Putamen (tissue), 1 donor: ENCODE measurements at regions not wholly inside any gene's neighbourhood (a gene's known extent, or its start where the extent isn't known, plus 50 kb on each side); places are given as distances from the start of the nearest gene placed in this dataset.
"Not testable (repeated sequence)": the region's sequence is repeated elsewhere in the genome, so short reads cannot be mapped to it uniquely, and the experiment has no call there.

Experiments used
- DNase-seq: peaks from one replicate; pipeline ENCODE4 v3.0.0-alpha.2; 2016; ENCODE audit warnings: low spot score

DNA sequence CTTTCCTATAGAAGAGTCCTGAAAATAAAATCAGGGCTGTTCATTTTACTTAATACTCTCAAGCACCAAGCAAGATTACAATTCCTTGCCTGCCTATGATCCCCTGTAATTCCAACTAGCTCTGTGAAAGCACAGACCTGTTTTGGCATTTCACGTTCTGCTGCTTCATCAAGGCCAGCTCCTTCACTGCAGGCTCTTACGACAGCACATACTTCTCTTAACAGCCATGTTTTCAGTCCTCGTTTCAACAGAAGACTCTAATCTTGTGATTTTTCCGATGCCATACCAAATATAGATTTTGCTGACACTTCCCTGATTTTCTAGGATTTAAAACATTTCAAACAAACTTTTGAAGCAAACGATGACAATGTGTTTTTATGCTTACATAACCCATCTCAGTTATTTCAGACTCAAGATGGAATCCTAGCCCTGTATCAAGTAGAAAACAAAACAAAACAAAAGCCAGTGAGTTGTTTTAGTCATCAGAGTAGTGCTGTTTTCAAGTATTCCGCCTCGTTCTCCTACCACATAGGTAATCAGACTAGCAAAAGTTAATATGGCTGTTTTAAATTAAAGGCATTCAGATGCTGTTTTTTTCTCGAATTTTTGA, 616.5 kb upstream of the CITED2 start:
- no peak for DNase-seq

DNA sequence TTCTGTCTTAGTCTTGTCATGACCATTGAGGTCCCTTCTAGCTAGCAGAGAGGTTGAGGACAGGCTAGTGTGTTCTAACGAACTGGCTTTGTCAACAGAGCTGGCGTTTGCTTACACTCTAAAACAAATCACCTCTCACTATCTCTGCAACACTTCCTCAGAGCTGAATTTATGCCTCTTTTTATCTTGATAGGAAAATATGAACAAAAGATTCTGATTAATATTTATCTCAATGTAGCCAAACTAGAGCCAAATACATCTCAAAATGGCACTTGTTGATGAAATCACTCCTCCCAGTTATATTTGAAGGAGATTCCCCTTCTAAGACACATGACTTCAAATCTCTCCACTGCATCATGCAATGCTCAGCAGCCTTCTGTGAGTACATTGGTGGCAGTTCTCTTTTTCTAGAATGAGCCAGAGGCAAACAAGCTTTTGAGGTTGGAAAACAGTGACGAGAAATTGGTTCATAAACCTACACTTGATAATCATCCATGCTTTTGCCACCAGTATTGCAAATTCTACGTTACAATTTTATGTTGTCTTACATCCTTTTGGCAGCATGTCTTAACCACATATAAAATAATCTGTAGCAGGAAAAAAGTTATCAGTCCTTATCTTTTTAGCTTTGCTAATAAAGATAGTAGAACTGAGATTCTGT, 615.7 kb upstream of the CITED2 start:
- peak; percentile 14 for DNase-seq

DNA sequence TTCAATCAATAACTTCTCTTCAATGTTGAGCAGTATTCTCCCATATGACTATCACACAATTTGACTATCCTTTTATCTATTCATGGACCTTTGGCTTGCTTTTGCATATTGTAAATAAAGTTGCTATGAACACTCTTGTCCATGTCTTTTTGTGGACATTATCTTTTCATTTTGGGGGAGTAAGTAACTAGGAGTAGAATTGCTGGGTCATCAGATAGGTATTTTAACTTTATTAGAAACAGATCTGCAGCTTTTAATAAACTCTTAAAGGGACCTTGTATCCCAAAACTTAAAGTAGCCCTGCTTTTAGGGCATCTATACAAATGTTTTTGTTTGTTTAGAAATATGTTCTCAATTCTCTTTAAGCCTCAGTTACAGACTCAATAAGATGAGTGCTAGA, 614.2 kb upstream of the CITED2 start:
- DNase-seq = no peak

- DNase-seq = no peak
These were observed 612.6 kb upstream of the CITED2 start for GRCh38 chr6:139987091-139987490.

DNA sequence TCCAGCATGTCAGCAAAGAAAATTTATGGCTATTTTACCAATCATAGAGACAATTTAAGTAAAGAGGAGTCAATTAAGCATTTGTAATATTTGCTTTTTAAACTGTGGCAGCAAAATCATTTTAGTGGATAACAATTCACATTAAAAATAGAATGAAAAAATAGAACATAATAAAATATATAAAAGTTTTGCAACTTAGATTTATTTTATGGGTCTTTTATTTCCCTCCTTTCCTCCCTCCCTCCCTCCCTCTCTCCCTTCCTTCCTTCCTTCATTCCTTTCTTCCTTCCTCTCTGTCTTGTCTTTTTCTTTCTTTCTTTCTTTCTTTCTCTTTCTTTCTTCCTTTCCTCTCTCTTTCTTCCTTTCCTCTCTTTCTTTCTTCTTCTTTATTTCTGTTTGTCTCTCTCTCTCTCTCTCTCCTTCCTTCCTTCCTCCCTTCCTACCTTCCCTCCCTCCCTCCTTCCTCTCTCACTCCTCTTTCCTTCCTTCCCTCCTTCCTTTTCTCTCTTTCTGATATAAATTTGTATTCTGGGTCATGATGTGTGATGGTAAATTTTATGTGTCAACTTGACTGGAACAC, 610.9 kb upstream of the CITED2 start:
- DNase-seq = no peak

GRCh38 chr6:139984317-139984716, 609.9 kb upstream of the CITED2 start:
- DNase-seq = no peak

DNA sequence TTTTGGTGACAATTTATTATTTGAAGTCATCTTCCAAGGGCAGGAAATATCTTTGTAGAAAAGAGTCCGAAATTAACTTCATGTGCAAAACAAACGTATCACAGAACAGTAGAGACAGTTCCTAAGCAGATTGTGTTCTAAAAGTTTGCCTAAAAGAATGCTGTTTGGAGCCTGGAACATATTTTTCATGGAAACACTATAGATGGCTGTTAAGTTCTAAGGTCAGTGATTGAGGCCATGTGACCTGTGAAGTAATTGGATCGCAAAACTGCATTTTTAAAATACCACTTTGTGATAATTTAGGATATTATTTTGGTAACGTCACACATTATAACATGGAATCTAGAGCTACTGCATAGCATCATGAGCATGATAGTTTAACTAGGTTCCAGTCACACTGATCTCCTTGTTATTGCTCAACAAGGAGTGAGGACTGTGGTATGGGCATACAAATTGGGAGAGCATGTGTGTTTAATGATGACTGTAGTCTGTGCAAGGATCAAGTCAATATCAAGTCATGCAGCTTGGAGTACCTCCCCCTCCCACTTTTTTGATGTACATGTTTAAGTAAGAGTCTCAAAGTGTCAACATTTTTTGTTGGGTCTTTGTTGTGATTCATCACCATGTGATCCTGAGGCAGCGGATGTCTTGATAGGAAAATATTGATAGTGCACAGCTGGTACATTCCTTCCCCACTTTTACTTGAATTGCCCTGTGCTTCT, 609.3 kb upstream of the CITED2 start:
- DNase-seq = no peak

- no peak for DNase-seq
These were observed 608.3 kb upstream of the CITED2 start for GRCh38 chr6:139982652-139983295.

DNA sequence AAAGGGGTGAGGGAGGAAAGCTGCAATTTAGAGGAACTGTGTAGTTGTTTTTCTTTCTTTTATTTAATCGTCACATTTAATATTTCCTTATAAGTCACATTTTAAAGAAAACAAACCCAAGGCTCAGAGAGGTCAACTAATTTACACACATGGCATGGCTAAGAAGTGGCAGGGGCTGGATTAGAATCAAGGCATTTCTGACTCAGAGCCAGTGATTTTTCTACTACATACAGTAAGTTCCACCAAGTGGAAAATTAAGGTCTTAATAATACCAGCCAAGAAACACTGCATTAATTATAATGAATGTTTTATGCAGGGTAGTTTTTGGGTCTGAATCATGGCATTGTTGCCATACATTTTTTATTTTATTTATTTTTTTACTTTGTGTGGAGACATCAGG, 607.7 kb upstream of the CITED2 start:
- DNase-seq = no peak

- no peak for DNase-seq
These were observed 607.3 kb upstream of the CITED2 start for GRCh38 chr6:139981768-139982181.

- no peak for DNase-seq
These were observed 606.7 kb upstream of the CITED2 start for GRCh38 chr6:139981066-139981624.

DNA sequence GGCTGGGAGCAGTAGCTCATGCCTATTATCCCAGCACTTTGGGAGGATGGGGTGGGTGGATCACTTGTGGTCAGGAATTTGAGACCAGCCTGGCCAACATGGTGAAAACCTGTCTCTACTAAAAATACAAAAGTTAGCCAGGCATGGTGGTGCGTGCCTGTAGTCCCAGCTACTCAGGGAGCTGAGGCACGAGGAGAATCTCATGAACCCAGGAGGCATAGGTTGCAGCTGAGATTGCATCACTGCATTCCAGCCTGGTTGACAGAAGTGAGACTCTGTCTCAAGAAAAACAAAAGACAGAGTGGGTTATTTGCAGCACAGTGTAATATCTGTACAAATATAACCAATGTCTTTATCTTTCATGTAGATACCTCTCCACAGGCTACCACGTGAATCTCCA, 606.2 kb upstream of the CITED2 start:
- not testable (repeated sequence) for DNase-seq

DNA sequence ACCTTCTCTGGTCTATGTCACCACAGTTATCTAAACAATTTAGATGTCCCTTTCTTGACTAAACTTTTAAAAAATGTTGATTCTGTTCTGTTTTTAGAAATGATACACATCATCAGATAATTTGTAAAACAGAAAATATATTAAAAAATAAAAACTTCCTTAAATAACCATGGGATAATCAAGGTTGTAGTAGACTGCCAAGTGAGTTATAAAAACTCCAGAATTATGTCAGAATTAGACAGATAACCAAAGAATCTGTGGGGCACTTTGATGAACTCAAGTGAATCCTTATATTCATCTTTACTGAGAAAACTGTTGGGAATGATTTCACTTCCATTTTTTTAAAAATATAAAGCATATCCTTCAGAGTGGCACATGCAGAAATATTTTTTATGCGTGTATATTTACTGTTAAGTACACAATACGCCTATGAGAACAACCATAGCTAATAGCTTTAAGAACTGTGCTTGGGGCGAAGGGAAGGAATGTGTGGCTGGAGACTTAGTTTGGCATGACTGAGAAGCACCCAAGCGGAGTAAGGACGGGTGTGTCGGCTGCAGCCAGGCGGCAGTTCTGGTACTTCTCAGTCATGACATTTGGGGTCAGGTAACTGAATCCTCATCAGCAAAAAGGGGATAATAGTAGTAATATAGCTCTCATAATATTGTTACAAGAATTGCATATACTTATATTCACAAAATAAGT, 604.7 kb upstream of the CITED2 start:
- no peak for DNase-seq

- DNase-seq = no peak
These were observed 603.5 kb upstream of the CITED2 start for GRCh38 chr6:139977887-139978332.

GRCh38 chr6:139973669-139974344, 599.4 kb upstream of the CITED2 start:
- no peak for DNase-seq

DNA sequence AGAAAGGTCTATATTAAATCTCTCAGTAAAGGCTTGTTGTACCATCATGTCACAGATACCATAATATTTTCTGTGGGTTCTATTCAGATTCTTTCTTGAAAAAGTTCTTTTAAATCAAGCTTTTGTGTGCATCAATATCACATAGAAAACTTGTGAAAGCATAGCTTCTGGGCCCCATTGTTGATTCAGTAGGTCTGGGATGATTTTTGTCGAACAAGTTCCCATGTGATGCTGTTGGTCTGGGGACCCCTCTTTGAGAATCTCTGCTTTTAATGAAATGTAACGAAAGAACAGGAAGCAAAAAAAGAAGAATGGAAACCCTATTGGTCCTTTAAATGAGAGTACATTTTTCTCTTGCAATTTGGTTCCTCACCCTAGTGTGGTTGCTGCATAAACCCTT, 597.7 kb upstream of the CITED2 start:
- DNase-seq = no peak

GRCh38 chr6:139970591-139970991, 596.1 kb upstream of the CITED2 start:
- DNase-seq = no peak

DNA sequence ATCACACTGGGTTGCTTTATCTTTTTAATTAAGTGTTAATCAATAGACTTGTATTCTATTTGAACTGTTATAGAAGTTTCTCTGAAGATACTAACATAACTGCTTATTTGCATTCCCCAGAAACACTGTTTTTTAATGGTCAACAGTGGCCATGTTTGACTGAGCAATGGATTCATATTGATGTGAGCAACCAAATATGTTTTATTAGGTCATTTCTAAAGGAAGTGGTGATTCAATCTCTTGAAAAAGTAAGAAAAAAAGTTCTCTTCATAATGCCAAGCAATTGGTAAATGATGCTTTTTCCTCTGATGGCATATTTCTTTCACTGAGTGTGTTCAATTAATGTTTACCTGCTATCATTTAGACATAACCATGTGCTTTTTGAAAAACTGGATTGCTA, 593.0 kb upstream of the CITED2 start:
- no peak for DNase-seq

DNA sequence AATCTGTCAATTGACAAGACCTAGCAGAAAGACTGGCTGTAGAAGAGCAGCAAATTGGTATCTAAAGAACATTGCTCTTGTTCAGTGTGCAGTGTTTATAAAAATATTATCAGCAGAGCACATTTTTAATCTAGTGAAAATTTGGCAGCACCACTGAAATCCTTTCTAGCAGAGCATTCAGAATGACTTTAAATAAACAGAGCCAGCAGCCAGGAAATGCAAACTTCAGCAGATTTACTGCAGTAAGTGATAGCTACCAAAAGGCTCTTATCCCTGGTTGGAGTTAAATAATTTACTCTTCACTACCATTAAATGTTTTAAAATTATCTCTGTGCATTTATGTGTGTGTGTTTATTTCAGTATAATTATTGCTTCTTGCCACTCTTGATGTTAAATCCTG, 590.9 kb upstream of the CITED2 start:
- no peak for DNase-seq

GRCh38 chr6:139964737-139965136, 590.3 kb upstream of the CITED2 start:
- no peak for DNase-seq
